Fibroblast of villous mesenchyme (primary cell): ENCODE measurements at regions not wholly inside any gene's neighbourhood (a gene's known extent, or its start where the extent isn't known, plus 50 kb on each side); places are given as distances from the start of the nearest gene placed in this dataset.
A peak's percentile ranks its signal among the peaks of the same experiment; 100 is the strongest.

Experiments
- DNase-seq: peaks from one replicate; pipeline ENCODE4 v3.0.0-alpha.2; 2010; ENCODE audit warnings: low read depth
- H3K4me3 ChIP-seq: 2 replicates; pipeline ENCODE4 v1.5.1; 2011; ENCODE audit warnings: low read depth, mild to moderate bottlenecking, low read length
- TF ChIP-seq, protein P1 (sequence below): IDR thresholded peaks from 2 replicates; pipeline ENCODE4 v1.5.1; 2012; ENCODE audit warnings: low read depth, mild to moderate bottlenecking, low read length; ENCODE audit not compliant: insufficient read depth

DNA sequence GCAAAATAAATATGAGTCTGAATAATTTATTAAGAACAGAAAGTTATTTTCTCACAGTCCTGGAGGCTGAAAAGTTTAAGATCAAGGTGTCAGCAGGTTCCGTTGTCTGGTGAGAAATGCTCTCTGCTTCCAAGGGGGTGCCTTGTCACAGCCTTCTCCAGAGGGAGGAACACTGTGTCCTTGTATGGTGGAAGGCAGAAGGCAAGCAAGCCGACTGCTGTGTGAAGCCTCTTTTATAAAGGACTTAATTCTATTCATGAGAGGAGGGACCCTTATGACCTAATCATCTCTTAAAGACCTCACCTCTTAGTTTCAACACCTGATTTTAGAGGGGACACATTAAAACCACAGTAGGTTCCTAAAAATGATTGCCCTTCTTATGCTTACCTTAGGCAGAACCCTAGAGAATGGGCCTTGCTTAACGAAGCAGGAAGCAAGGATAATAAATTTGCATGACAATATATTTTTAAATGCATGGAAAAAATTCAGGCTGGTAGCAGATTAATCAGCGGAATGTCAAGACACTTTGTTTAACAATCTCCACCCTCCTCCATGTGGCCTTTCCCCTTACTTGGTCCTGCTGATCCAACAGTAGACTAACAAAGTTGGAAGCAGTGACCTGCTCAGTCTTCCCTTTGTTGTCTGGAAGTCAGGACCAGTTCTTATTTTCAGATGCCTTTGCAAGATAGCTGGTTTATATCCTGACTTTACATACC lies 154.9 kb downstream of the DYRK2 start:
- TF ChIP-seq, protein P1, sequence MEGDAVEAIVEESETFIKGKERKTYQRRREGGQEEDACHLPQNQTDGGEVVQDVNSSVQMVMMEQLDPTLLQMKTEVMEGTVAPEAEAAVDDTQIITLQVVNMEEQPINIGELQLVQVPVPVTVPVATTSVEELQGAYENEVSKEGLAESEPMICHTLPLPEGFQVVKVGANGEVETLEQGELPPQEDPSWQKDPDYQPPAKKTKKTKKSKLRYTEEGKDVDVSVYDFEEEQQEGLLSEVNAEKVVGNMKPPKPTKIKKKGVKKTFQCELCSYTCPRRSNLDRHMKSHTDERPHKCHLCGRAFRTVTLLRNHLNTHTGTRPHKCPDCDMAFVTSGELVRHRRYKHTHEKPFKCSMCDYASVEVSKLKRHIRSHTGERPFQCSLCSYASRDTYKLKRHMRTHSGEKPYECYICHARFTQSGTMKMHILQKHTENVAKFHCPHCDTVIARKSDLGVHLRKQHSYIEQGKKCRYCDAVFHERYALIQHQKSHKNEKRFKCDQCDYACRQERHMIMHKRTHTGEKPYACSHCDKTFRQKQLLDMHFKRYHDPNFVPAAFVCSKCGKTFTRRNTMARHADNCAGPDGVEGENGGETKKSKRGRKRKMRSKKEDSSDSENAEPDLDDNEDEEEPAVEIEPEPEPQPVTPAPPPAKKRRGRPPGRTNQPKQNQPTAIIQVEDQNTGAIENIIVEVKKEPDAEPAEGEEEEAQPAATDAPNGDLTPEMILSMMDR, result no peak
- no peak overlapping the region for H3K4me3 ChIP-seq
- DNase-seq, result no peak

DNA sequence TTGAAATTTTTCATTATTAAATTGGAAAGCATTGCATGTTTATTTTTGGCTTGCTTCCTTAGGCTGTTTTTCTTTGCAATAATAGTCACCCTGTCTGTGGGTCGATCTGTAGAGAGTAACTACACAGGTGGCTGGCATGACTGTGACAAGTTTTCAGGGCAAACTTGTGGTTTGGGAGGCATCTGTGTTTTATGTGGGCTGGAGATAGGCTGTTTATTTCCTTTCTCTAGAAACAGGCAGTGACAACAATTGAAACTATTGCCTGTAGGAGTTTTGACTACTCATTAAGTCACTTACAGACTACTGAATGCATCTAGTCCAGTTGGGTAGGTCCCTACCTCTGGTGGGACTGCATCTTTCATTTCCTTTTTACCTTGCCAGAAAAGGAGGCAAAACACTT lies 155.6 kb downstream of the DYRK2 start:
- TF ChIP-seq, protein P1, result no peak
- no peak for DNase-seq

DNA sequence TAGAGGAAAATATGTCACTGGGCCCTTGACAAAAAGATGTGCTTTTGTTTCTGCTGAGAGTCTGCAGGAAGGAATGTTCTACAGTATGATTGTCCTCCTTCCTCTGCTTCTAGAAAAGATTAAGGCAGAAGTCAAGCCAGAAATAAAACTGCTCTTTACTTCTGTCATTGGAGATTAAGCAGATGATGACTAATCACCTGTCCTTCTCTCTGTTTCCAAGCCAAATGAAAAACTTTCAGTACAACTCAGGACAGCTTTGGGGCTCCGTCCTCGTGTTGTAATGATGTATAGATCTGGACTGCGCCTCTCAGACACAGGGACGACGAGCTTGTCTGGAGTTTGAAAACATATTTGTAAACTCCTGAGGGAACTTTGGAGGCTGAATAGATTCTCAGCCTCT lies 159.3 kb downstream of the DYRK2 start:
- no peak overlapping the region for H3K4me3 ChIP-seq
- TF ChIP-seq, protein P1, result no peak
- peak; percentile 65 for DNase-seq

More for the DNA sequence above, 155.6 kb downstream of the DYRK2 start:
- H3K4me3 ChIP-seq, result no peak overlapping the region

DNA sequence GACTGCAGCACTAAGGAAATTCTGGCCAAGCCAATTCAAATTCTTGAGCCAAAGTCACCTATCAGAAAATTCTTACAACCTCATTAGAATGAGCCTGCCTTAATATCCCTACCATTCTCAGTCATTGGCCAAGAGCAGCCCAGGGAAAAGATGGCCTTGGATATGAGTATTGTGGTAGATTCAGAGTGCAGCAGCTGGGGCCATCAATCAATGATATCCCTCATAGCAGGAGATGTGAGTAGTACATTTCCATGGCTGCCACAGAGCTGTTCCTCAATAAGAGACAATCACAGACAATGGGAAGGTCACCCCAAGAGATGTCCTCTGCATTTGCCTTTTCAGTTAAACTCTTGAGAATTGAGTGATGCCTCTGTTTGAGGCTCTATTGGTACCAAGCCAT lies 161.6 kb downstream of the DYRK2 start:
- TF ChIP-seq, protein P1, result no peak
- no peak for DNase-seq
- H3K4me3 ChIP-seq, result no peak overlapping the region

DNA sequence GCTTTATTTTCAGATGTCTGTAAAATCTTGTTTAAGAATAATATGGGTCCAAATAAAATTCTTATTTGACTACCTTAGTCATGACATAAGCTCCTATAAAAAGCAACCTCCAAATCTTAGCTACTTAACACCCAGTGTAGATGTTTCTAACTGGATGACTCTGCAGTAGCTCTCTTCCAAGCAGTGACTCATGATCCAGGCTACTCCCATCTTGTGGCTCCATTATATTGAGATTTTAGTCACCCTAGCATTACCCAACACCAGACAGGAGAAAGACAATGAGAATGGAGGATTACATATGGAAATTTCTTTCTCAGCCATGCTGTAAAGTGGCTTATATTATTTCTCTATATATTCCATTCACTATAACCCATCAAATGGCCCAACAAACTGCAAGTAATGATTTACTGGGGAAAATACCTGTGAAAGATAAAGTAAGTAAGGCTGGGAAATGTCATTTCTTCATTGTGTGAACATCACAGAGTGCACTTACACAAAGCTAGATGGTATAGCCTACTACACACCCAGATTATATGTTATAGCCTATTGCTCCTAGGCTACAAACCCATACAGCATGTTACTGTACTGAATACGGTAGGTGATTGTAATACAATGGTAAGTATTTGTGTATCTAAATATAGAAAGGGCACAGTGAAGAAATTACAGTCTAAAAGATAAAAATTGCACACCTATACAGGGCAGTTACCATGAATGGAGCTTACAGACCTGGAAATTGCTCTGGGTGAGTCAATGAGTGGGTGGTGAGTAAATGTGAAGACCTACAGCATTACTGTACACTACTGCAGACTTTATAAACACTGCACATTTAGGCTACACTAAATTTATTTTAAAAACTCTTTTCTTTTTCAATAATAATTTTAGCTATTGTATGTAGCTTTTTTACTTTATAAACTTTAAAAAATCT lies 163.2 kb downstream of the DYRK2 start:
- H3K4me3 ChIP-seq, result no peak overlapping the region
- TF ChIP-seq, protein P1, result no peak
- no peak for DNase-seq

DNA sequence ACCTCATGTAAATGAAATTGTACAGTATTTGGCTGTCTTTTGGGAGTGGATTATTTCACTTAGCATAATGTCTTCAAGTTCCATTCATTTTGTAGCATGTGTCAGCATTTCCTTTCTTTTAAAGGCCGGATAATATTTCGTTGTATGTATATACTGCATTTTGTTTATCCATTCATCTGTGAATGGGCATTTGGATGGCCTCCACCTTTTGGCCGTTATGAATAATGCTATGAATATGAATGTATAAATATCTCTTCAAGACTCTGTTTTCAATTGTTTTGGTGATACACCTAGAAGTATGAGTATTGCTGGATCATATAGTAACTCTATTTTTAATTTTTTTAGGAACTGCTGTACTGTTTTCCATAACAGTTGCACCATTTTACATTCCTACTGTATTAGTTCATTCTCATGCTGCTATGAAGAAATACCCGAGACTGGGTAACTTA lies 164.9 kb downstream of the DYRK2 start:
- DNase-seq, result peak; percentile 16
- TF ChIP-seq, protein P1, result no peak
- H3K4me3 ChIP-seq, result no peak overlapping the region
